ENCODE measurements at regions not wholly inside any gene's neighbourhood (a gene's known extent, or its start where the extent isn't known, plus 50 kb on each side); places are given as distances from the start of the nearest gene placed in this dataset.

DNA sequence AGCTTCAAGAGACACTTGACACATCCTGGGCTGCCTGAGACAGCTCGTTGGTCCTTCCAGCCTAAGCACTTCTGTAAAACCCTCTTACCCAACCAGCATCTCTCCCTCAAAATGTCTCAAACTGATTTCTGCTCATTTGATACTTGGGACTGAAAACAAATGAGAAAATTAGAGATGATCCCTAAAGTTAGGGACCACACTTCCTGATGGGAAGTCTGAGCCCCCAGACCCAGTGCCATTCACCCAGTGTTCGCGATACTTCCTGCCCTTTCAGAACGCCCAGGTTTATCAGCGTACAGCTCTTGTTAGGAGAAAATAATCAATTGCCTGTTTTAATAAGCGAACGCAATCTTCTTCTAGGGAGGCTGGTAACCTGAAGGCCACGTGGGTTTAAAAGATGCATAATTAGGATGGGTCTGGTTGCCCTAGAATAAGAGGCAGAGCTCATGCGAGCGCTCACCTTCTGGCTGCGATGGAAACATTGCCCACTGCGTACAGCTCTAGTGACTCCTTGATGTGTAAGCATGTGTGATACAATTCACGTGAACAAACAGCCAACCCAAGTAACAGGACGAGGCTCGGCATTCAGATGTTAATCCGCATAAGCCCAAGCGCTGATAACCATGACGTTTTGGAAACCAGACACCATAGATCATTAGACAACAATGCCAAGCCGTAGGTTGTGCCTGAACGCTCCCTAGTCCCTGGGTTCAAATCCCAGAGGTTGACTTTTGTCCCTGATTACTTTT lies 213.1 kb downstream of the FOXL1 start:
- Mint-ChIP-seq H3K4me3 (no peak overlapping the region), H3K27me3 (ENCODE audit: low read depth in 3 of 3) (peaks cover 0 to 5% (median 2%) of the 10 kb centered on the region in 3 donors), H3K36me3 (no peaks in the 10 kb centered on the region), H3K4me1 (no peaks in the 10 kb centered on the region), H3K27ac (no peak overlapping the region), H3K9me3 (no peaks in the 10 kb centered on the region)
- DNase-seq = no peak

DNA sequence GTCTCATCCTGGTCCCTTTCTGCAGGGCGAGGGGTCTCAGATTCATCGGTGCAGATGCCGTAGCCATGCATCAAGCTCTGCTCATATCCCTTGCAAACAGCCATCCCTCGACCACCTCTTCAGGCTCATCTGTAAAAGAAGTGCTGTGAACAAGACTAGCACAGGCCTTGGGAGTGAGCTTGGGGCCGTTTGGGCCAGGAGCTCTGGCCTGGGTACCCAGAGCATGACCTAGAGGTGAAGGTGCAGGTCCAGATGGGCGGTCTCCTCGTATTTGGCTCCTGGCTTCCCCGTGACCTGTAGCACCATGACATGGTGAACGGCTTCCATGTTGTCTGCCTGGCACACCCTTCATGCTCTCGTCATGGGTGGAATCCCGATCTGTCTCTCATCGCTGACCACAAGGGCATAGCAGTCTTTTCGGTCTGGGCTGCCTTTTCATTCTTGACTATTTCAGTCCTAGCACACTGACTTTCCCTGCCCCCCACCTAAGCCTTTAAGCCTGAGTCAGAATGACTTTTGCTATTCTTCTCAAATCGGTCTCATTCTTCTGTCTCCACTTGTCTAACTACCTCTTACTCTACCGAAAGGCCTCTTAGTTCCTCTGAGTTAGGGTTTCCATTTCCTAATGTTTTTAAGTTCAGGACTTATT lies 216.0 kb downstream of the FOXL1 start:
- Mint-ChIP-seq H3K36me3 (no peaks in the 10 kb centered on the region), H3K27ac (no peak overlapping the region), H3K4me3 (no peak overlapping the region), H3K9me3 (no peaks in the 10 kb centered on the region), H3K27me3 (ENCODE audit: low read depth in 3 of 3) (peaks cover 0 to 8% (median 8%) of the 10 kb centered on the region in 3 donors), H3K4me1 (no peaks in the 10 kb centered on the region)
- no peak for DNase-seq

GRCh38 chr16:86797700-86798099 lies 219.4 kb downstream of the FOXL1 start:
- Mint-ChIP-seq H3K36me3 (no peaks in the 10 kb centered on the region), H3K4me3 (no peak overlapping the region), H3K27me3 (ENCODE audit: low read depth in 3 of 3) (peaks cover 3 to 9% (median 3%) of the 10 kb centered on the region in 3 donors), H3K4me1 (no peaks in the 10 kb centered on the region), H3K9me3 (no peaks in the 10 kb centered on the region), H3K27ac (no peak overlapping the region)
- DNase-seq = no peak

- no peak for DNase-seq
- Mint-ChIP-seq H3K4me3 (no peak overlapping the region), H3K27ac (no peak overlapping the region), H3K27me3 (ENCODE audit: low read depth in 3 of 3) (peaks cover 3 to 9% (median 3%) of the 10 kb centered on the region in 3 donors), H3K4me1 (no peaks in the 10 kb centered on the region), H3K9me3 (no peaks in the 10 kb centered on the region), H3K36me3 (no peaks in the 10 kb centered on the region)
Measured at GRCh38 chr16:86798247-86799041, 220.1 kb downstream of the FOXL1 start.

DNA sequence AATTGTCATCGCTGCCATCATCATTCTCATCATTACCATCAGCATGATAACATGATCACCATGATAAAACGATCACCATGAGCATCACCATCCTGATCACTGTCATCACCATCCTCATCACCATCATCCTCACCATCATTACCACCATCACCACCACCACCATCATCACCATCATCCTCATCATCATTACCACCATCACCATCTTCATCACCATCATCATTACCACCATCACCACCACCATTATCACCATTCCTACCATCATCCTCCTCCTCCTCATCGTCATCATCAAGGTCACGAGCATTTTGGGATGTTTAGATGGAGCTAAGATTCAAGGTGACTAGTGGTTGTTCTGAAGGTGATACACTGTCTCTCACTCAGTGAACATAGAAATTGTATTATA lies 221.0 kb downstream of the FOXL1 start:
- H3K27ac Mint-ChIP-seq = no peak overlapping the region
- H3K36me3 Mint-ChIP-seq = no peaks in the 10 kb centered on the region
- H3K9me3 Mint-ChIP-seq = no peaks in the 10 kb centered on the region
- no peaks in the 10 kb centered on the region for H3K4me1 Mint-ChIP-seq
- no peak for DNase-seq
- no peak overlapping the region for H3K4me3 Mint-ChIP-seq
- peaks cover 3 to 12% (median 5%) of the 10 kb centered on the region in 3 donors for H3K27me3 Mint-ChIP-seq (ENCODE audit: low read depth in 3 of 3)

DNA sequence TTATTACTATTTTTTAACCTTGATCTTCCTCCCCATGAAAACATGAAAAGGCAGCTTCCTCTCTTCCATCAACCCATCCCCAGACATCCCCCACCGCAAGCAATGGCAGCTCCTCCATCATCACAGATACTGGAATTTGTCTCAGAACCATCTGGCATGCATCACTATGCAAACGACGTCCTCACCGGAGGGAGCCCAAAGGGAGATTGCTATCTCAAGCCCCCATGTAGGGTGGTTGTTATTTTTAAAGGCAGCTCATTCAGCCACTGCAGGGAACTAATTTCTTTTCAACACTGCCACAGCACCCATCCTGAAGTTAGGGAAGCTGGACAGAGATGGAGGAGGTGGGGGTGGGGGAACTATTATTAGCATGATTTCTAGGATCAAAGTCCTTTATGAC lies 222.5 kb downstream of the FOXL1 start:
- Mint-ChIP-seq H3K9me3 (no peaks in the 10 kb centered on the region), H3K27me3 (ENCODE audit: low read depth in 3 of 3) (peaks cover 3 to 12% (median 5%) of the 10 kb centered on the region in 3 donors), H3K27ac (no peak overlapping the region), H3K4me1 (no peaks in the 10 kb centered on the region), H3K36me3 (no peaks in the 10 kb centered on the region), H3K4me3 (no peak overlapping the region)
- no peak for DNase-seq

DNA sequence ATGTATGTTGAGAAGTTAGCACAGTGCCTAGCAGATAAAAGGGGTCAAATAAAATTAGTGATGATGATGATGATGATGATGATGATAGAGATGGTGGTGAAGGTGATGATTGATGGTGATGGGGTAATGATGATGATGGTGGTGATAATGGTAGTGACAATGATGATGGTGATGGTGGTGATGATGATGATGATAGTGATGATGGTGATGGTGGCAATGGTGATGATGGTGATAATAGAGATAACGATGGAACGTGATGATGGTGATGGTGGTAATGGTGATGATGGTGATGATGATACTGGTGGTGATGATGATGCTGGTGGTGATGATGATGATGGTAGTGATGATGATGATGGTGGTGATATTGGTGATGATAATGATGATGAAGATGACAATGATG lies 223.7 kb downstream of the FOXL1 start:
- peaks cover 0 to 16% (median 5%) of the 10 kb centered on the region in 3 donors for H3K27me3 Mint-ChIP-seq (ENCODE audit: low read depth in 3 of 3)
- H3K9me3 Mint-ChIP-seq = no peaks in the 10 kb centered on the region
- H3K36me3 Mint-ChIP-seq = no peaks in the 10 kb centered on the region
- no peak for DNase-seq
- no peak overlapping the region for H3K27ac Mint-ChIP-seq
- H3K4me1 Mint-ChIP-seq = no peaks in the 10 kb centered on the region
- no peak overlapping the region for H3K4me3 Mint-ChIP-seq

- Mint-ChIP-seq H3K4me3 (no peak overlapping the region), H3K4me1 (no peaks in the 10 kb centered on the region), H3K36me3 (no peaks in the 10 kb centered on the region), H3K9me3 (no peaks in the 10 kb centered on the region), H3K27me3 (ENCODE audit: low read depth in 3 of 3) (peaks cover 0 to 13% (median 9%) of the 10 kb centered on the region in 3 donors), H3K27ac (no peak overlapping the region)
- DNase-seq = no peak
Measured at GRCh38 chr16:86805188-86805587, 226.8 kb downstream of the FOXL1 start.

GRCh38 chr16:86806181-86806837 lies 228.0 kb downstream of the FOXL1 start:
- Mint-ChIP-seq H3K9me3 (no peaks in the 10 kb centered on the region), H3K4me1 (no peaks in the 10 kb centered on the region), H3K27me3 (ENCODE audit: low read depth in 3 of 3) (peaks cover 0 to 10% (median 6%) of the 10 kb centered on the region in 3 donors), H3K36me3 (no peaks in the 10 kb centered on the region), H3K4me3 (no peak overlapping the region), H3K27ac (no peak overlapping the region)
- DNase-seq = no peak

GRCh38 chr16:86806838-86807351 lies 228.5 kb downstream of the FOXL1 start:
- Mint-ChIP-seq H3K4me1 (no peaks in the 10 kb centered on the region), H3K36me3 (no peaks in the 10 kb centered on the region), H3K27me3 (ENCODE audit: low read depth in 3 of 3) (peaks cover 0 to 10% (median 6%) of the 10 kb centered on the region in 3 donors), H3K9me3 (no peaks in the 10 kb centered on the region), H3K27ac (no peak overlapping the region), H3K4me3 (no peak overlapping the region)
- no peak for DNase-seq

- H3K4me3 Mint-ChIP-seq = no peak overlapping the region
- no peaks in the 10 kb centered on the region for H3K4me1 Mint-ChIP-seq
Measured at GRCh38 chr16:86808863-86809444, 230.6 kb downstream of the FOXL1 start.

DNA sequence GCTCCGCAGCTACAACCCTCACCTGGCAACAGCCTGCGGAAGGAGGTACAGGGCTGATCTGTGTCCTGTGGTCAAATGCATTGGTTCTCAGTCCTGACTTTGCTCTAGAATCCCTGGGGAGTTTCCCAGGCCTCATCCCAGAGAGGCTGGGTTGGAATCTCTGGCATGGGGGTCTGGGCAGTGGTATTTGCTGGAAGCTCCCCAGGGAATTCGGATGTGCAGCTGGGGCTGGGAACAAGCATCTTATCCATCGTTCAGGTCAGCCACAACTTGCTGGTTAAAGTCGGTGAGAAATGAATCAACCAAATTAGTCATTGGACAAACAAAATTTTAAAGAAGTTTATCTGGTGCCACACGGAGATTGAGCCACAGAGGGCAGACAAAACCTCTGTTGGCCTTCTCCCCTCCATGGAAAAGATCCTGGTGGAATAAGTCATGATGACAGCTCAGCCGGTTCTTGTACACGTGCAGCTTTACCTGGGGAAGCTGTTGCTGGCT lies 231.2 kb downstream of the FOXL1 start:
- no peak overlapping the region for H3K27ac Mint-ChIP-seq
- no peak for DNase-seq
- no peak overlapping the region for H3K4me3 Mint-ChIP-seq
- H3K27me3 Mint-ChIP-seq (ENCODE audit: low read depth in 3 of 3) = peaks cover 0 to 7% (median 4%) of the 10 kb centered on the region in 3 donors
- no peaks in the 10 kb centered on the region for H3K9me3 Mint-ChIP-seq
- no peaks in the 10 kb centered on the region for H3K4me1 Mint-ChIP-seq
- no peaks in the 10 kb centered on the region for H3K36me3 Mint-ChIP-seq

More at GRCh38 chr16:86808863-86809444, 230.6 kb downstream of the FOXL1 start:
- DNase-seq = no peak
- no peak overlapping the region for H3K27ac Mint-ChIP-seq
- no peaks in the 10 kb centered on the region for H3K9me3 Mint-ChIP-seq
- no peaks in the 10 kb centered on the region for H3K36me3 Mint-ChIP-seq
- peaks cover 0 to 7% (median 6%) of the 10 kb centered on the region in 3 donors for H3K27me3 Mint-ChIP-seq (ENCODE audit: low read depth in 3 of 3)

- no peaks in the 10 kb centered on the region for H3K36me3 Mint-ChIP-seq
- no peak for DNase-seq
- no peak overlapping the region for H3K4me3 Mint-ChIP-seq
- H3K9me3 Mint-ChIP-seq = no peaks in the 10 kb centered on the region
- no peaks in the 10 kb centered on the region for H3K4me1 Mint-ChIP-seq
- H3K27ac Mint-ChIP-seq = no peak overlapping the region
- peaks cover 2 to 7% (median 4%) of the 10 kb centered on the region in 3 donors for H3K27me3 Mint-ChIP-seq (ENCODE audit: low read depth in 3 of 3)
Measured at GRCh38 chr16:86810062-86810461, 231.7 kb downstream of the FOXL1 start.

Data from immature natural killer cell (primary cell).